SK-N-SH (cell line): ENCODE measurements at regions not wholly inside any gene's neighbourhood (a gene's known extent, or its start where the extent isn't known, plus 50 kb on each side); places are given as distances from the start of the nearest gene placed in this dataset.

Source experiments
- CTCF ChIA-PET: fragments of 300-600, 350-600 bp; formaldehyde crosslinking; extraction: SDS; loops from one replicate; lab custom pipeline; 2021; lab: Yijun Ruan, JAX
- POLR2A ChIA-PET: fragments of 350-600 bp; sonication (Branson Sonifier 250); formaldehyde crosslinking; extraction: SDS; loops from one replicate; lab custom pipeline; 2020; ENCODE audit warnings: antibody characterized with exemption, inconsistent platforms; lab: Yijun Ruan, JAX
- DNase-seq: peaks from one replicate; pipeline ENCODE4 v3.0.0; 2012
- H2AFZ ChIP-seq: fragments of 200-600 bp; sonication (generic); 2 replicates; pipeline ENCODE4 v1.8.1; 2016; ENCODE audit warnings: antibody characterized with exemption, mild to moderate bottlenecking, low read depth
- H3F3A ChIP-seq: fragments of 200-600 bp; sonication (generic); replicated peaks from 2 replicates; pipeline ENCODE3; 2016; ENCODE audit warnings: antibody characterized with exemption, mild to moderate bottlenecking; ENCODE audit not compliant: insufficient read depth
- H3K27ac ChIP-seq, 2 experiments: fragments of 200-500 bp in 1 of 2; fragments of 200-600 bp in 1 of 2; sonication (Bioruptor generic) in 1 of 2; sonication (generic), shearing (Covaris generic) in 1 of 2; 2 replicates each; pipeline versions ENCODE4 v1.5.1 to v1.6.1; 2014 to 2016; ENCODE audit warnings: low read depth in 2 of 2, inconsistent platforms in 1 of 2, low read length in 1 of 2, mild to moderate bottlenecking in 1 of 2, mixed read lengths in 1 of 2
- H3K27me3 ChIP-seq: fragments of 200-600 bp; sonication (generic), shearing (Covaris generic); 2 replicates; pipeline ENCODE4 v1.6.1; 2016; ENCODE audit warnings: mixed run types; ENCODE audit not compliant: insufficient read depth
- H3K36me3 ChIP-seq, 2 experiments: fragments of 200-500 bp in 1 of 2; fragments of 200-600 bp in 1 of 2; sonication (Bioruptor generic) in 1 of 2; sonication (generic) in 1 of 2; replicated peaks in 1 of 2; 2 replicates each; pipeline versions ENCODE3 to v1.5.1; 2014 to 2016; ENCODE audit warnings: low read length in 1 of 2, mild to moderate bottlenecking in 1 of 2; ENCODE audit not compliant: insufficient read depth in 2 of 2, control insufficient read depth in 1 of 2
- H3K4me1 ChIP-seq, 2 experiments: fragments of 200-500 bp in 1 of 2; fragments of 200-600 bp in 1 of 2; sonication (Bioruptor generic) in 1 of 2; sonication (generic), shearing (Covaris generic) in 1 of 2; 2 replicates each; pipeline versions ENCODE4 v1.5.1 to v1.6.1; 2014 to 2016; ENCODE audit warnings: low read depth in 1 of 2, low read length in 1 of 2, mixed run types in 1 of 2; ENCODE audit not compliant: insufficient read depth in 2 of 2, control insufficient read depth in 1 of 2
- H3K4me2 ChIP-seq: fragments of 200-600 bp; sonication (generic), shearing (Covaris generic); 2 replicates; pipeline ENCODE4 v1.6.1; 2017; ENCODE audit warnings: mixed run types
- H3K4me3 ChIP-seq, 2 experiments: fragments of 200-500 bp in 1 of 2; fragments of 200-600 bp in 1 of 2; sonication (Bioruptor generic) in 1 of 2; sonication (generic), shearing (Covaris generic) in 1 of 2; 2 replicates each; pipeline versions ENCODE4 v1.5.1 to v1.8.1; 2014 to 2016; ENCODE audit warnings: low read depth in 2 of 2, inconsistent platforms in 1 of 2, low read length in 1 of 2, mild to moderate bottlenecking in 1 of 2, mixed read lengths in 1 of 2, moderate library complexity in 1 of 2
- H3K79me2 ChIP-seq: fragments of 200-600 bp; sonication (generic); 2 replicates; pipeline ENCODE4 v1.8.1; 2017; ENCODE audit warnings: mild to moderate bottlenecking; ENCODE audit not compliant: insufficient read depth
- H3K9ac ChIP-seq: fragments of 200-600 bp; sonication (generic); 2 replicates; pipeline ENCODE4 v1.6.1; 2017; ENCODE audit warnings: mixed run types
- H3K9me2 ChIP-seq: fragments of 200-600 bp; sonication (generic); 2 replicates; pipeline ENCODE4 v1.6.1; 2017; ENCODE audit warnings: mixed run types
- H3K9me3 ChIP-seq: fragments of 200-600 bp; sonication (generic); 2 replicates; pipeline ENCODE4 v1.6.1; 2017; ENCODE audit warnings: mixed run types, mild to moderate bottlenecking, moderate library complexity
- H4K20me1 ChIP-seq: fragments of 200-600 bp; sonication (generic); 2 replicates; pipeline ENCODE4 v1.6.1; 2017; ENCODE audit warnings: mild to moderate bottlenecking, mixed run types; ENCODE audit not compliant: insufficient read depth
- CTCF ChIP-seq: fragments of 200-600 bp; sonication (generic); IDR thresholded peaks from 2 replicates; pipeline ENCODE4 v1.6.1; 2017; ENCODE audit warnings: antibody characterized with exemption, mild to moderate bottlenecking, moderate library complexity
- EP300 ChIP-seq, 2 experiments: IDR thresholded peaks; 2 replicates each; pipeline versions ENCODE4 v1.4.0 to v1.6.1; 2012; ENCODE audit warnings: borderline replicate concordance in 1 of 2, low read depth in 1 of 2, low read length in 1 of 2
- FOSL2 ChIP-seq: IDR thresholded peaks from 2 replicates; pipeline ENCODE4 v1.4.0; 2012; ENCODE audit warnings: low read depth, mild to moderate bottlenecking, moderate library complexity, borderline replicate concordance
- FOXJ3 ChIP-seq: sonication (generic); formaldehyde crosslinking; IDR thresholded peaks from 2 replicates; pipeline ENCODE4 v1.5.1; 2020; ENCODE audit warnings: mild to moderate bottlenecking, missing genetic modification reagents
- IRF3 ChIP-seq: fragments of 150-350 bp; IDR thresholded peaks from 2 replicates; pipeline ENCODE4 v1.6.1; 2016; ENCODE audit warnings: mild to moderate bottlenecking, low read depth, low read length
- JUND ChIP-seq: IDR thresholded peaks from 2 replicates; pipeline ENCODE4 v1.4.0; 2012
- MAX ChIP-seq: IDR thresholded peaks from 2 replicates; pipeline ENCODE4 v1.4.0; 2012; ENCODE audit warnings: low read depth
- NFIC ChIP-seq: IDR thresholded peaks from 2 replicates; pipeline ENCODE4 v1.4.0; 2012; ENCODE audit warnings: borderline replicate concordance
- PBX3 ChIP-seq: IDR thresholded peaks from 2 replicates; pipeline ENCODE4; 2012
- POLR2AphosphoS5 ChIP-seq: IDR thresholded peaks from 2 replicates; pipeline ENCODE4 v1.6.1; 2012; ENCODE audit warnings: low read depth, low read length
- RAD21 ChIP-seq: IDR thresholded peaks from 2 replicates; pipeline ENCODE4 v1.6.1; 2012; ENCODE audit warnings: mild to moderate bottlenecking, low read length
- RCOR1 ChIP-seq: fragments of 150-350 bp; IDR thresholded peaks from 2 replicates; pipeline ENCODE4 v1.6.1; 2017; ENCODE audit warnings: antibody characterized with exemption, low read length
- REST ChIP-seq: IDR thresholded peaks from 2 replicates; pipeline ENCODE4 v1.6.1; 2012; ENCODE audit warnings: mild to moderate bottlenecking, low read depth, low read length, moderate library complexity
- RXRA ChIP-seq: IDR thresholded peaks from 2 replicates; pipeline ENCODE4 v1.4.0; 2012; ENCODE audit warnings: low read depth, mild to moderate bottlenecking, borderline replicate concordance
- SIN3A ChIP-seq: IDR thresholded peaks from 2 replicates; pipeline ENCODE4 v1.6.1; 2012; ENCODE audit warnings: low read depth, mild to moderate bottlenecking, low read length, moderate library complexity, borderline replicate concordance
- SMC3 ChIP-seq: IDR thresholded peaks from 2 replicates; pipeline ENCODE4 v1.6.1; 2012; ENCODE audit warnings: low read depth, low read length, improper control_type of control experiment
- TCF12 ChIP-seq: IDR thresholded peaks from 2 replicates; pipeline ENCODE4 v1.4.0; 2012
- USF1 ChIP-seq: IDR thresholded peaks from 2 replicates; pipeline ENCODE4 v1.4.0; 2012; ENCODE audit warnings: low read depth, borderline replicate concordance
- USF2 ChIP-seq: fragments of 150-350 bp; IDR thresholded peaks from 2 replicates; pipeline ENCODE4 v1.6.1; 2017; ENCODE audit warnings: antibody characterized with exemption, low read length, low read depth, borderline replicate concordance
- YY1 ChIP-seq: IDR thresholded peaks from 2 replicates; pipeline ENCODE4 v1.4.0; 2012; ENCODE audit warnings: low read depth, mild to moderate bottlenecking
- WGBS: methylation state at CpG from one replicate; pipeline ENCODE4 v1.1.6; 2017; ENCODE audit warnings: low lambda C conversion rate; 5-methylcytosine and 5-hydroxymethylcytosine counted together

- Histone ChIP-seq H3K36me3 (no peaks in the 10 kb centered on the region), H3K27ac (no peak overlapping the region), H3K9me2 (no peaks in the 10 kb centered on the region), H4K20me1 (no peaks in the 10 kb centered on the region), H3K4me2 (no peak overlapping the region), H3K4me1 (no peaks in the 10 kb centered on the region), H2AFZ (no peak overlapping the region), H3K27me3 (no peaks in the 10 kb centered on the region; the same call in 1 of the 2 replicates), H3K4me3 (no peak overlapping the region), H3K79me2 (no peaks in the 10 kb centered on the region), H3F3A (no peaks in the 10 kb centered on the region), H3K9ac (no peak overlapping the region), H3K9me3 (no peaks in the 10 kb centered on the region)
- TF ChIP-seq IRF3 (no peak), FOSL2 (no peak), NFIC (no peak), USF2 (no peak), RCOR1 (no peak), EP300 (IDR thresholded peaks at IDR 0.05; ENCODE audit: borderline replicate concordance in 1 of 2, low read depth in 1 of 2, low read length in 1 of 2) (no peak), MAX (no peak), RAD21 (no peak), TCF12 (no peak), YY1 (no peak), SMC3 (no peak), POLR2AphosphoS5 (no peak), PBX3 (no peak)
- ChIA-PET CTCF (no interaction called here), POLR2A (no interaction called here)
- DNase-seq, result no peak
- 1% methylated on average over 5 of the region's 5 CpGs for WGBS
Observed at GRCh38 chr4:110897784-110898183, 274.9 kb upstream of the PITX2 start.

- TF ChIP-seq JUND (no peak), CTCF (no peak), REST (no peak), RXRA (no peak), YY1 (no peak), SIN3A (no peak), EP300 (IDR thresholded peaks at IDR 0.05; ENCODE audit: borderline replicate concordance in 1 of 2, low read depth in 1 of 2, low read length in 1 of 2) (no peak), FOXJ3 (no peak), USF1 (no peak)
- Histone ChIP-seq H3K9ac (no peak overlapping the region), H3F3A (no peaks in the 10 kb centered on the region), H3K4me2 (no peak overlapping the region), H3K9me3 (no peaks in the 10 kb centered on the region), H3K27ac (no peak overlapping the region), H3K9me2 (no peaks in the 10 kb centered on the region), H3K79me2 (no peaks in the 10 kb centered on the region), H3K4me3 (no peak overlapping the region), H4K20me1 (no peaks in the 10 kb centered on the region), H2AFZ (no peak overlapping the region), H3K4me1 (no peaks in the 10 kb centered on the region), H3K36me3 (no peaks in the 10 kb centered on the region), H3K27me3 (no peaks in the 10 kb centered on the region; the same call in 1 of the 2 replicates)
- ChIA-PET CTCF (no interaction called here), POLR2A (no interaction called here)
- no peak for DNase-seq
- 8% methylated on average over 1 of the region's 1 CpG for WGBS
Observed at GRCh38 chr4:110898290-110898689, 275.4 kb upstream of the PITX2 start.
